Posterior vena cava (tissue), 2 donors: ENCODE measurements at regions not wholly inside any gene's neighbourhood (a gene's known extent, or its start where the extent isn't known, plus 50 kb on each side); places are given as distances from the start of the nearest gene placed in this dataset.
"Not testable (repeated sequence)": the region's sequence is repeated elsewhere in the genome, so short reads cannot be mapped to it uniquely, and the experiment has no call there.

ENCODE experiments used
- DNase-seq: peaks from one replicate; pipeline ENCODE4 v3.0.0-alpha.2; 2020; ENCODE audit warnings: low spot score
- intact Hi-C, 2 donors: fragments of 100-400 bp; cut with DNase I; formaldehyde crosslinking; loops; one replicate each; pipeline versions ENCODE4 v1.14.1 to v1.14.2; 2022 to 2023
- donor health status: DM: yes; HTN: yes; CAD: no.
- donor health status: DM: yes; HTN: yes; CAD: no.

- intact Hi-C loops: no loop called here
- DNase-seq: no peak
These were observed 421.5 kb upstream of the PTGER4 start for GRCh38 chr5:40258222-40258621.

DNA sequence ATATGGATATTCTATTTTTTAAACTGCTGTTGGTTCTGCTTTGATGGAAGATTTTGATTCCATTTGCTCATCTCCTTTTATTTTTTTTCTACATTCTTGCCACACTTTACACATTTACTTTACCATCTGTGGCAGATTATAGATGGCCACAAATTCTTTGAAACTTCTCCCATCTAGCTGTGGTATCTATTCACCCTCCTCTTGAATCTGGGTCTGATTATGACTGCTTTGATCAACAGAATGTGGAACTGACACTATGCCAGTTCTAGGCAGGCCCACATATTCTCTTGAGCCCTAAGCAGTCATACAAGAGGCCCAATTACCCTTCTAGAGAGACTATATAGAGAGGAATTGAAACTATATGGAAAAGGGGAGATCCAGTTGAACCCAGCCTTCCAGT, 439.0 kb upstream of the PTGER4 start:
- no peak for DNase-seq
- intact Hi-C loops: no loop called here

- intact Hi-C loops: no loop called here
- DNase-seq: no peak
These were observed 439.6 kb upstream of the PTGER4 start for GRCh38 chr5:40240111-40240510.

GRCh38 chr5:40238066-40238745, 441.5 kb upstream of the PTGER4 start:
- intact Hi-C loops: no loop called here
- DNase-seq: no peak

DNA sequence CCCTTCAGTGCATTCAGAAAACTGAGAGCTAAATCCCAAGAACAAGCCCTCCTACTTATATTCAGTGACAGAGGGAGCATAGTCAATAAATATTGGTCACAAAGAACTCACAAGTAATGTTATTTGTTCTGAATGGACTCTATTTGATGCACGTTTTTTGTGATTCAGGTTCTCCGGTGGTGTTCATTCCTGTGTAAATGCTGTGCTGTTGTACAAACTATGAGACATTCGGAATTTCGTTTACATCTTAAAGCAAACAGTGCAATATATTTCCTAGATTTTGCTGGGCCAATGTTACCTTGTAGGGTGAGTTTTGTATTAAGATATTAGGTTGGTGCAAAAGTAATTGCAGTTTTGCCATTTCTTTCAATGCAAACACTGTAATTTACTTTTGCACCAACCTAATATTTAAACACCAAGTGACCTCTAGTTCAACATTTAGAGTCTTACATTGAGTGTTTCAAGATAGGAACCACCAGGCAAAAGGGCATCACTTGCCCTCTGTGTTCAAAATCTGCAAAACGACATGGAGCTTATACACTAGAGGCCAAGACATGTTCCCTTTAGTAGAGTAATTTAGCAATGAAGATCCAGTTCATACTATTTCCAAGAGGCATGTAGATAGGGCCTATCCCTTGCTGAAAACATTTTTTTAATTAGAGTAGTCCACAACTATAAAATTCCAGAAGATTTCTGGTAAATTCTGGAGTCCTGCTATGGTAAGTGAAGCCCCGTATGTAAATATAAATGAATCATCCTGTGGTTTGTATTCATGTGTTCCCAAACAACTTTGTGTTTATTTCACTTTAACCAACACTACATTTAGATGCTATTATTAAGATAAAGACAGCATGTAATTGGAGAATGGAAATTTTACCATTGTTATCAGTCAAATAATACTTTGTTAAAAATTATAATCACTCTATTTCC, 444.0 kb upstream of the PTGER4 start:
- intact Hi-C loops: no loop called here
- DNase-seq: no peak

- DNase-seq: no peak
- intact Hi-C loops: no loop called here
These were observed 446.4 kb upstream of the PTGER4 start for GRCh38 chr5:40233268-40233667.

- intact Hi-C loops: no loop called here
- no peak for DNase-seq
These were observed 451.8 kb upstream of the PTGER4 start for GRCh38 chr5:40227931-40228330.

DNA sequence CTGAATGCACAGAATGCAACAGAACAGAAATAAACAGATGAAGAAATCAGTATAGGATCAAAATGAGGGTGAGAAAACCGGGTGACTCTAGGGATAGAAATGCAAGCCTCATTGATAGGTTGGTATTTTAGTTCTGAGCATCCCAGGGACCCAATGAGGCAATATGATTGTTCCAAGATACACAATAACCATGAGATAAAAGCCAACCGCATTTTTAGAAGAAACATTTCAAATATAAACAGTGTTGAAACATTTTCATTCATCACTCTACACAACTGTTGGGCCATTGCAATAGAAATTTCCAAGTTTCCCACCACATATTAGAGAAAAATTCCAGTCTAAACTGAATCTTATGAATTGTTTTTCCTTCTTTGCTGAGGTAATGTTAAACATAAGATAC, 452.3 kb upstream of the PTGER4 start:
- intact Hi-C loops: no loop called here
- DNase-seq: no peak

GRCh38 chr5:40226906-40227305, 452.8 kb upstream of the PTGER4 start:
- DNase-seq: no peak
- intact Hi-C loops: no loop called here

- intact Hi-C loops, DNase-seq: not testable (repeated sequence)
These were observed 454.6 kb upstream of the PTGER4 start for GRCh38 chr5:40225147-40225546.

DNA sequence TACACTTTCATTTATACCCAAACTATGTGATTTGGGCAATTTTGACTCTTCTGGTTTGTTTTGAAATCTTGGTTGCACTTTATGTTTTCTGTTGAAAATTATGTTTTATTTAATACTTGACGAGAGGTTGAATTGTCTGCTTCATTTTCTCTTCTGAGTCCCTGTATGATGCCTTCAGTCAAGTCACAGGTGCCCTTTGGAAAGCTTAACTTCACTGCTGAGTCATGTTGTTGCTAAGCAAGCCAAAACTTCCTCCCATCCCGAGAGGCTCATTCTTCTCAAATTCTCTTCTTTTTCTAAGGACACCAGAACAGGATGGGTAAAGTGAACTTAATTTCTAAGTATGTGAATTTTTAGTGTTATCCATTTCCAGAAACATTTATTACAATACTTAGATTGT, 455.3 kb upstream of the PTGER4 start:
- intact Hi-C loops: loop anchor here in 1 of 2 donors (5.0 kb wide), 1 partner anchor 653 kb away; no protein-coding TSS in a partner anchor
- no peak for DNase-seq

GRCh38 chr5:40223884-40224402, 455.8 kb upstream of the PTGER4 start:
- DNase-seq: no peak
- intact Hi-C loops: loop anchor here in 1 of 2 donors (5.0 kb wide), 1 partner anchor 653 kb away; no protein-coding TSS in a partner anchor

DNA sequence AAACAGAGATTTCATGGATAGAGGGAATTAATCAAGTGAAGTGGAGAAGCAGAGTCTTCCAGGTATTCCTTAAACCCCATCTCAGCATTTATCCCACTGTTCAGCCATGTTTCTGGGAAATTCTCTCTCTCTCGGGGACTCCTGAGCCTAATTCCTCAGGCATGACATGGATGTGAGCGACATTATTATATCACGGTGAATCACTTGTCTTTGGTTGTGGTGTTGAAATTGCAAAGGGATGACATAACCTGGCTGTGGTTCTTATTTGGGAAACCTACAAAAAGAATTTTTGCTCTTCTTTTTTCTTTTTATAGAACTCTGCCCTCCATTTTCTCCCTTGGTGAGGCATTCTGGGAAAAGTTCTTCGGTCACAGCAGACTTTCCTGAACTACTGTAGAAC, 457.9 kb upstream of the PTGER4 start:
- DNase-seq: no peak
- intact Hi-C loops: loop anchor here in 1 of 2 donors (5.0 kb wide), 1 partner anchor 656 kb away; no protein-coding TSS in a partner anchor

DNA sequence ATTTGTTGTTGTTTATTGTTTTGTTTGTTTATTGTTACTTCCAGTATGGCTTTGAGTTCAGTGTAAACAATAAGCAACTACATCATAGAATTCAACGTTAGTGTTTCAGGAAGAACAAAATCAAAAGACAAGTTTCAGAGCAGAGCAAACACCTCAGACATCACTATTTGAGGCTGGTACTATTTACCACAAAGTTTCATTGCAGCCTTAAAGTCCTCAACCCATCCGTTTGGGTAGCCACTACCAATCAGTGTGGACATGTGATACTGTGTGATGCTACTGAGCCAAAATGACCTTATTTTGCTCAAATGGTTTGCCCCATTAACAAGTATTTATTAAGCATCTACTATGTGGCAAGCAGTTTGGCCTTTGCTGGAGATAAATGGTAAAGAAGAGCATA, 458.5 kb upstream of the PTGER4 start:
- intact Hi-C loops: loop anchor here in 1 of 2 donors (5.0 kb wide), 1 partner anchor 656 kb away; no protein-coding TSS in a partner anchor
- DNase-seq: no peak

DNA sequence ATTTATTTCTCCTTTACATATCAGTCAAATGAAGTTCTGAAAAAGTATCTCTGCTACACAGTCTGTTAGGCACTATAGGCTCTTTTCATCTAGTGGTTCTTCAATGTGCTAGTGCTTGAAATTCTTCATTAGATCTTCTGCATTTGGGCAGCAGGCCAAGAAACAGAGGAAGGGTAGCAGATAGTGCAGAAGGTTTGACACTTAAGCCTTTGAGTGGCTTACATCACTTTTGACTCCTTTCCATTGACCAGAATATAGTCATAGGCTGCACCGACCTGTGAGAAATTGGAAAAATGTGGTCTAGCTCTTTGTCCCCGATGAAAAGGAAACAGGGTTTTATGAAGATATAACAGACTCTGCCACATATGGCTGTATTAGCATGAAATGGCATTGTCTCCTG, 459.5 kb upstream of the PTGER4 start:
- intact Hi-C loops: loop anchor here in 1 of 2 donors (5.0 kb wide), 1 partner anchor 657 kb away; no protein-coding TSS in a partner anchor
- DNase-seq: no peak

GRCh38 chr5:40217553-40217952, 462.2 kb upstream of the PTGER4 start:
- intact Hi-C loops: no loop called here
- DNase-seq: no peak

DNA sequence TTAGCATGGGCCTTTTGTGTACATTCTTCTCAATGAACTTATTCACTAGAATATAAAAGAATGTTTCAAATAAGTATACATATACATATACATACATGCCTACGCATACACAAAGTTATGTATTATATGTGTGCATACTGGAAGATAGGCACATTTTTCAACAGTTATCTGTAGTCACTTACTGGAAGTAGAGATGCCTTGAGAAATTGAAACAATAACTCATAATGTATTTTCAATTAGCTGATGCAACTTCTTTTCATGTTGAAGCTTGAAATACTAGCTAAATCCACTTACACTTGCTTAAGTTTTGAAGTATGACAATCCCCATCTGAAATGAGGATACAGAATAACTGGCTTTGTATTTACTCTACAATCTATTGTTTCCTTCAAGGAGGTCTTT, 469.0 kb upstream of the PTGER4 start:
- intact Hi-C loops: no loop called here
- DNase-seq: no peak

- DNase-seq: no peak
- intact Hi-C loops: no loop called here
These were observed 473.7 kb upstream of the PTGER4 start for GRCh38 chr5:40206030-40206429.

- intact Hi-C loops: loop anchor here in 1 of 2 donors (5.0 kb wide), 1 partner anchor 382 kb away; no protein-coding TSS in a partner anchor
- DNase-seq: no peak
These were observed 475.6 kb upstream of the PTGER4 start for GRCh38 chr5:40204144-40204543.
